Endothelial cell of umbilical vein (primary cell): ENCODE measurements at regions not wholly inside any gene's neighbourhood (a gene's known extent, or its start where the extent isn't known, plus 50 kb on each side); places are given as distances from the start of the nearest gene placed in this dataset.

Experiments used
- BruUV-seq: library from RNA; stranded (reverse); fragments of 400-500 nt; replicated peaks from 2 replicates; lab custom pipeline; 2021; lab: Mats Ljungman, UMichigan
- CTCF ChIA-PET: fragments of 300-600, 350-600 bp; sonication (Branson Sonifier 250); formaldehyde crosslinking; loops from one replicate; lab custom pipeline; 2021; ENCODE audit warnings: antibody characterized with exemption, inconsistent platforms; lab: Charles Lee
- POLR2A ChIA-PET: fragments of 300-600, 350-600 bp; sonication (Branson Sonifier 250); formaldehyde crosslinking; loops from one replicate; lab custom pipeline; 2021; ENCODE audit warnings: antibody characterized with exemption, inconsistent platforms; lab: Charles Lee
- DNase-seq: peaks from one replicate; pipeline ENCODE4 v3.0.0-alpha.2; 2011; ENCODE audit warnings: low read depth, low spot score
- FAIRE-seq: peaks from 2 replicates; lab custom pipeline; 2011; peaks lifted over from hg19 to GRCh38; lab: Jason Lieb, UNC
- H2AFZ ChIP-seq: 2 replicates; pipeline ENCODE4 v1.6.0; 2012; ENCODE audit warnings: low read depth, low read length, control low read depth, inconsistent platforms
- H3K27ac ChIP-seq: 2 replicates; pipeline ENCODE4 v1.5.1; 2011; ENCODE audit warnings: low read depth, mild to moderate bottlenecking, control low read depth, low read length, moderate library complexity; ENCODE audit not compliant: insufficient read depth
- H3K27me3 ChIP-seq, 2 experiments: 2 replicates each; pipeline versions ENCODE4 v1.6.0 to v1.6.1; 2011; ENCODE audit warnings: low read length in 2 of 2, mixed read lengths in 1 of 2; ENCODE audit not compliant: control insufficient read depth in 2 of 2, insufficient read depth in 2 of 2
- H3K36me3 ChIP-seq, 2 experiments: 2 replicates in 1 of 2; 3 replicates in 1 of 2; pipeline ENCODE4 v1.5.1; 2011; ENCODE audit warnings: low read length in 2 of 2, mild to moderate bottlenecking in 1 of 2, moderate library complexity in 1 of 2; ENCODE audit not compliant: control insufficient read depth in 2 of 2, insufficient read depth in 2 of 2; ENCODE audit errors: extremely low read depth in 1 of 2
- H3K4me1 ChIP-seq: 3 replicates; pipeline ENCODE4 v1.5.1; 2011; ENCODE audit warnings: mild to moderate bottlenecking, low read length; ENCODE audit not compliant: control insufficient read depth, insufficient read depth; ENCODE audit errors: extremely low read depth
- H3K4me2 ChIP-seq: 2 replicates; pipeline ENCODE4 v1.6.1; 2011; ENCODE audit warnings: low read length, control low read depth, mixed read lengths; ENCODE audit not compliant: insufficient read depth
- H3K4me3 ChIP-seq, 3 experiments: fragments of 200-600 bp in 1 of 3; sonication (generic), shearing (Covaris generic) in 1 of 3; replicated peaks in 1 of 3; 2 replicates each; pipeline ENCODE4 v1.5.1; 2011 to 2016; ENCODE audit warnings: control low read depth in 3 of 3, low read length in 3 of 3, mild to moderate bottlenecking in 2 of 3, inconsistent platforms in 1 of 3, low read depth in 1 of 3, moderate library complexity in 1 of 3; ENCODE audit not compliant: insufficient read depth in 1 of 3
- H3K79me2 ChIP-seq: 2 replicates; pipeline ENCODE4 v1.6.0; 2012; ENCODE audit warnings: low read length, inconsistent platforms; ENCODE audit not compliant: control insufficient read depth, insufficient read depth
- H3K9ac ChIP-seq: replicated peaks from 2 replicates; pipeline ENCODE3; 2011; ENCODE audit warnings: low read length, control low read depth; ENCODE audit not compliant: insufficient read depth; ENCODE audit errors: extremely low read depth
- H3K9me1 ChIP-seq: replicated peaks from 3 replicates; pipeline ENCODE4 v1.6.0; 2011; ENCODE audit warnings: mild to moderate bottlenecking, low read length; ENCODE audit not compliant: control insufficient read depth, insufficient read depth; ENCODE audit errors: extremely low read depth
- H3K9me3 ChIP-seq: replicated peaks from 2 replicates; pipeline ENCODE4 v1.5.1; 2012; ENCODE audit warnings: low read length, inconsistent platforms; ENCODE audit not compliant: control insufficient read depth, insufficient read depth
- H4K20me1 ChIP-seq: replicated peaks from 2 replicates; pipeline ENCODE3; 2011; ENCODE audit warnings: mild to moderate bottlenecking, low read length; ENCODE audit not compliant: control insufficient read depth, insufficient read depth; ENCODE audit errors: extremely low read depth
- EZH2 ChIP-seq: IDR thresholded peaks from 2 replicates; pipeline ENCODE4 v1.6.1; 2012; ENCODE audit warnings: borderline replicate concordance, low read depth, mild to moderate bottlenecking, moderate library complexity, low read length, inconsistent platforms; ENCODE audit not compliant: severe bottlenecking
- FOS ChIP-seq: IDR thresholded peaks from 2 replicates; pipeline ENCODE4 v1.6.1; 2011; ENCODE audit warnings: mild to moderate bottlenecking, low read length, moderate library complexity, borderline replicate concordance; ENCODE audit not compliant: insufficient read depth
- GATA2 ChIP-seq: IDR thresholded peaks from 2 replicates; pipeline ENCODE4 v1.7.0; 2011; ENCODE audit warnings: low read depth, mild to moderate bottlenecking, moderate library complexity, mixed read lengths, low read length; ENCODE audit not compliant: insufficient read length, insufficient read depth
- JUN ChIP-seq: IDR thresholded peaks from 2 replicates; pipeline ENCODE4 v1.6.1; 2011; ENCODE audit warnings: borderline replicate concordance, low read depth; ENCODE audit not compliant: insufficient read length, insufficient read depth
- MYC ChIP-seq: IDR thresholded peaks from one replicate; pipeline ENCODE4 v1.6.1; 2011; ENCODE audit warnings: mild to moderate bottlenecking, low read depth, low read length
- POLR2A ChIP-seq: IDR thresholded peaks from 2 replicates; pipeline ENCODE4 v1.6.1; 2012; ENCODE audit warnings: low read depth, mild to moderate bottlenecking, control low read depth, low read length
- POLR2AphosphoS5 ChIP-seq: IDR thresholded peaks from 2 replicates; pipeline ENCODE4 v1.6.1; 2012; ENCODE audit warnings: low read depth, mild to moderate bottlenecking, control low read depth, low read length, moderate library complexity; ENCODE audit not compliant: insufficient read depth
- dilution Hi-C: fragments of 300-500 bp; cut with MboI; formaldehyde crosslinking; loops from one replicate; pipeline ENCODE4 v1.15.0; 2019; ENCODE audit warnings: low sequenced_read_pairs; ENCODE audit not compliant: extremely low pct_ligation_motif_present
- intact Hi-C: fragments of 100-400 bp; cut with micrococcal nuclease; formaldehyde crosslinking; loops from one replicate; pipeline ENCODE4 v1.10.0; 2022
- TF ChIP-seq, protein P1 (sequence below): IDR thresholded peaks from 2 replicates; pipeline ENCODE4 v1.6.1; 2011; ENCODE audit not compliant: insufficient read depth, insufficient read length
- TF ChIP-seq, protein P2 (sequence below), 2 donors: IDR thresholded peaks; 1 replicate in 1 of 2; 2 replicates in 1 of 2; pipeline ENCODE4 v1.5.1; 2011; ENCODE audit warnings: low read length in 2 of 2, mild to moderate bottlenecking in 2 of 2, moderate library complexity in 2 of 2, control low read depth in 1 of 2, inconsistent platforms in 1 of 2, low read depth in 1 of 2; ENCODE audit not compliant: insufficient read depth in 1 of 2; ENCODE audit errors: extremely low read depth in 1 of 2

DNA sequence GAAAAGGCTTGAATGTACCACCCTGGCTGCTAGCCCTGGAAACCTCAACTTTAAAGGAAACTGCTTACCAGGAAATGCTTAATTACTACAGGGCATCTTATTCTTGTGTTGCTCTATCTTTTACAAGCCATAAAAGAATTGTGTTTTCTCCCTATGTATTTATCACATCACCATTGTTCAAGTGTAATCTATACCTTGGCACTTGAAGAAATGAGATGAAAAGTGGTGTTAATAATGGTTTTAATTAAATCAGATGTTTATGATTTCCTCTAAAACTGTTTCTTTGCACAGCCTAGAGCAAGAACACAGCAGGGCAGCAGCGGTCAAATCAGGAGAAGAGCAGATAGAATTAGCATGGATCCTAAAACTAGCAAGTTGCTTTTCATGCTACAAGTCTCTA lies 131.8 kb upstream of the RGMB start:
- H3K79me2 ChIP-seq = no peaks in the 10 kb centered on the region
- no peak for TF ChIP-seq GATA2
- no peak for TF ChIP-seq JUN
- TF ChIP-seq FOS = no peak
- TF ChIP-seq MYC = no peak
- TF ChIP-seq, protein P1, sequence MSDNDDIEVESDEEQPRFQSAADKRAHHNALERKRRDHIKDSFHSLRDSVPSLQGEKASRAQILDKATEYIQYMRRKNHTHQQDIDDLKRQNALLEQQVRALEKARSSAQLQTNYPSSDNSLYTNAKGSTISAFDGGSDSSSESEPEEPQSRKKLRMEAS = no peak
- TF ChIP-seq, protein P2, sequence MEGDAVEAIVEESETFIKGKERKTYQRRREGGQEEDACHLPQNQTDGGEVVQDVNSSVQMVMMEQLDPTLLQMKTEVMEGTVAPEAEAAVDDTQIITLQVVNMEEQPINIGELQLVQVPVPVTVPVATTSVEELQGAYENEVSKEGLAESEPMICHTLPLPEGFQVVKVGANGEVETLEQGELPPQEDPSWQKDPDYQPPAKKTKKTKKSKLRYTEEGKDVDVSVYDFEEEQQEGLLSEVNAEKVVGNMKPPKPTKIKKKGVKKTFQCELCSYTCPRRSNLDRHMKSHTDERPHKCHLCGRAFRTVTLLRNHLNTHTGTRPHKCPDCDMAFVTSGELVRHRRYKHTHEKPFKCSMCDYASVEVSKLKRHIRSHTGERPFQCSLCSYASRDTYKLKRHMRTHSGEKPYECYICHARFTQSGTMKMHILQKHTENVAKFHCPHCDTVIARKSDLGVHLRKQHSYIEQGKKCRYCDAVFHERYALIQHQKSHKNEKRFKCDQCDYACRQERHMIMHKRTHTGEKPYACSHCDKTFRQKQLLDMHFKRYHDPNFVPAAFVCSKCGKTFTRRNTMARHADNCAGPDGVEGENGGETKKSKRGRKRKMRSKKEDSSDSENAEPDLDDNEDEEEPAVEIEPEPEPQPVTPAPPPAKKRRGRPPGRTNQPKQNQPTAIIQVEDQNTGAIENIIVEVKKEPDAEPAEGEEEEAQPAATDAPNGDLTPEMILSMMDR (IDR thresholded peaks at IDR 0.05; ENCODE audit: extremely low read depth in 1 of 2, insufficient read depth in 1 of 2, low read depth in 1 of 2, low read length in 2 of 2) = no peak
- TF ChIP-seq EZH2 = no peak
- TF ChIP-seq POLR2AphosphoS5 = no peak
- TF ChIP-seq POLR2A = no peak
- no peaks in the 10 kb centered on the region for H3K36me3 ChIP-seq
- DNase-seq (no peak), FAIRE-seq (no peak)
- H3K27ac ChIP-seq = no peak overlapping the region
- H3K4me3 ChIP-seq = no peak overlapping the region
- H4K20me1 ChIP-seq = no peaks in the 10 kb centered on the region
- H3K9me1 ChIP-seq = no peaks in the 10 kb centered on the region
- no peak overlapping the region for H3K4me2 ChIP-seq
- no TSS peak for BruUV-seq
- no peak overlapping the region for H3K9ac ChIP-seq
- no peaks in the 10 kb centered on the region for H3K9me3 ChIP-seq
- H3K4me1 ChIP-seq = no peaks in the 10 kb centered on the region
- H2AFZ ChIP-seq = no peak overlapping the region
- POLR2A ChIA-PET = no interaction called here
- no peaks in the 10 kb centered on the region for H3K27me3 ChIP-seq
- CTCF ChIA-PET = no interaction called here
- dilution Hi-C loops (no loop called here), intact Hi-C loops (no loop called here)
